GM23338 (cell line): ENCODE measurements at regions not wholly inside any gene's neighbourhood (a gene's known extent, or its start where the extent isn't known, plus 50 kb on each side); places are given as distances from the start of the nearest gene placed in this dataset.

Experiments
- NANOG ChIP-seq: IDR thresholded peaks from 2 replicates; pipeline ENCODE4 v1.6.1; 2016; ENCODE audit warnings: antibody characterized with exemption, borderline replicate concordance
- STAT1 ChIP-seq: IDR thresholded peaks from one replicate; pipeline ENCODE4 v1.6.1; 2016; ENCODE audit warnings: antibody characterized with exemption; ENCODE audit not compliant: unreplicated experiment
- ZNF462 ChIP-seq: fragments of 250-450 bp; sonication (Bioruptor Pico); IDR thresholded peaks from 2 replicates; pipeline ENCODE4 v1.5.0; 2020; ENCODE audit warnings: mild to moderate bottlenecking, moderate library complexity

DNA sequence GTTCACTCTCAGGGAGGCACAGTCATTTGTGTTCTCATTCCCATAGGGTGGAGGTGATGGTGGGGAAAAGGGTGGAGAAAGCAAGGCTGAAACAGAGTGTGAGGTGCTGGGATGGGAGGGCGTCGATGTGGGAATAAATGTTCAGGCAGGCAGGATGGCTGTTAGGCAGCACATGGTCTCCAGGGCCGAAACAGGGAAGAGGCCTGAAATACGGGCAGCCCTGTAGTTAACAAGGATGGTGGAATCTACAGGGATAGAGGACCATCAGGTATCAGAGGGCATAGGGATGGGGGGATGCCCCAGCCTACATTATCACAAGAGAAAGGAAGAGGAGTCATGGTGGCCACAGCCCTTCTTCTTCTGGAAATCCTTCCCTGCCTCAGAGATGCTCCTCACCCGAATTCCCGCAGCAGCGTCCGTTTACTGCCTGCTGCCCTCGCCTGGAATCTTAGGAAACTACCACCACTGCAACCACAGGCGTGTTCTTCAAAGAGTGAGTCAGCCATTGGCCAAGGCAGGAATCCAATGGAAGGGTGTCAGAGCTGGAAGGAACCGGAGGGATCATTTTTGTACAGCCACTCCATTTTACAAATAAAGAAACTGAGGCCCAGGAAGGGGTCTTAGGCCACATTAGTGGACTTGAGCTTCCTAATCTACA lies 49.7 kb upstream of the POMGNT2 start (continued):
- TF ChIP-seq ZNF462 (CRISPR knock-in tag) (peak; percentile 66; the same call in 1 of the 2 replicates), STAT1 (no peak), NANOG (no peak)
